ENCODE measurements at regions not wholly inside any gene's neighbourhood (a gene's known extent, or its start where the extent isn't known, plus 50 kb on each side); places are given as distances from the start of the nearest gene placed in this dataset.

- no peaks in the 10 kb centered on the region for H3K36me3 ChIP-seq
- H3K27me3 ChIP-seq (ENCODE audit: insufficient read depth, low read depth, severe bottlenecking) = no peaks in the 10 kb centered on the region
- no peak for TF ChIP-seq CTCF (IDR thresholded peaks at IDR 0.05; ENCODE audit: low read depth, low read length)
- no peak overlapping the region for H3K4me3 ChIP-seq (ENCODE audit: low read depth, low read length)
- no peak for DNase-seq
- no peak overlapping the region for H3K27ac ChIP-seq
- peaks cover 3% of the 10 kb centered on the region for H3K9me3 ChIP-seq (ENCODE audit: severe bottlenecking)
Observed at GRCh38 chr22:27499121-27499520, 302.4 kb downstream of the MN1 start.

DNA sequence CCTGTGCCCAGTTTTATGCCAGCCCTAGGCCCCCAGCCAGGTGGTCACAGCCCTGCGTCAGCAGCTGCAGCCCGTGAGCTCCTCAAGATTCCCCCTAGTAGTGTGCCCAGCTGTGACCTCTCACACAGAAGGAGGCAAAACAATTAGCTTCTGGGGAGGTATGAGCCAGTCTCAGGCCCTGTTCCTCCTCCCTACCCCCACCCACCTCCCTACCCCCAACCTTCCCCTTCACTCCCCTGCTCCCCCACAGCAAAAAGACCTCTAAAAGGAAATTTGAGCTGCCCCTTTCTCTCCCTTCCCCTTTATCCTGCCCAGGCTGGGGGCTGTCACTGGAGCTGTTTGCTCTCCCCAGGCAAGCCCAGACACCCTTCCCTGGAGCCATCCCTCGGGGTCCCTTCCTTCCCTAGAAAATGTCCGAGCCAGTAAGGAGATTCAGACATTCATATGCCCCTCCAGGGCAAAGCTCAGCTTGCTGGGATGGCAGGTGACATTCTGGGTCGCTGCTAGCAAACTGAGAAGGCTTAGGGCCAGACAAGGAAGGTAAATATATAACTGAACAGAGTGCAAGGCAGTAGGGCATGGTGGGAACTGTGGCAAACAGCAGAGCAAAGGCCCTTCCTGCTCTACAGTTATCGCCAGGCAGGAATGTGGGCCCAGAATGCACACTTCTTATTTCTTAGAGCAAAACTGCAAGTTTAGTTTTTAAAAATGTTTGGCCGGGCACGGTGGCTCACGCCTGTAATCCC lies 300.2 kb downstream of the MN1 start:
- TF ChIP-seq CTCF (IDR thresholded peaks at IDR 0.05; ENCODE audit: low read depth, low read length) = no peak
- no peak for DNase-seq
- Histone ChIP-seq H3K9me3 (ENCODE audit: severe bottlenecking) (peaks cover 3% of the 10 kb centered on the region), H3K4me3 (ENCODE audit: low read depth, low read length) (no peak overlapping the region), H3K27me3 (ENCODE audit: insufficient read depth, low read depth, severe bottlenecking) (no peaks in the 10 kb centered on the region), H3K36me3 (no peaks in the 10 kb centered on the region), H3K27ac (no peak overlapping the region)

DNA sequence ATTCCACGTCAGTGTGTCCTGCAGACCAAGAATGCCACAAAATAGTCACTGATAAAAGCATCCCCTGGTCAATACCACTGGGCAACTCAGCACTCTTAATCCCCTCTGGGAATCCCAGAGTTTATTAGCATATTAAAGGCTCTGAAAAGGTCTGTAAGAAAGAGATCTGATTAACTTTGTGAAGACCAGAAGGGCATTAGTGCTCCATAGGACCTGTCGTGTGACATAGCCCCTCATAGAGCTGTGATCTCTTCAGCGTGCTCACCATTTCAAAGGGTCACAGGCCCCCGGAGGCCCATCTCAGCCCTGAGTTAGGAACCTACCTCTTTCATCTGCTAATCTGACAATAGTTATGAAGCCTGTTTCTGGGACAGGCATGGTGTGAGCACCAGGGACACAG lies 299.2 kb downstream of the MN1 start:
- Histone ChIP-seq H3K27ac (no peak overlapping the region), H3K36me3 (no peaks in the 10 kb centered on the region), H3K27me3 (ENCODE audit: insufficient read depth, low read depth, severe bottlenecking) (no peaks in the 10 kb centered on the region), H3K9me3 (ENCODE audit: severe bottlenecking) (peaks cover 3% of the 10 kb centered on the region), H3K4me3 (ENCODE audit: low read depth, low read length) (no peak overlapping the region)
- no peak for TF ChIP-seq CTCF (IDR thresholded peaks at IDR 0.05; ENCODE audit: low read depth, low read length)
- no peak for DNase-seq

GRCh38 chr22:27504360-27505253 lies 296.9 kb downstream of the MN1 start:
- no peak for TF ChIP-seq CTCF (IDR thresholded peaks at IDR 0.05; ENCODE audit: low read depth, low read length)
- H3K4me3 ChIP-seq (ENCODE audit: low read depth, low read length) = no peak overlapping the region
- H3K27ac ChIP-seq = no peak overlapping the region
- peaks cover 3% of the 10 kb centered on the region for H3K9me3 ChIP-seq (ENCODE audit: severe bottlenecking)
- H3K36me3 ChIP-seq = no peaks in the 10 kb centered on the region
- no peak for DNase-seq
- H3K27me3 ChIP-seq (ENCODE audit: insufficient read depth, low read depth, severe bottlenecking) = no peaks in the 10 kb centered on the region

GRCh38 chr22:27507111-27507611 lies 294.4 kb downstream of the MN1 start:
- no peaks in the 10 kb centered on the region for H3K27me3 ChIP-seq (ENCODE audit: insufficient read depth, low read depth, severe bottlenecking)
- H3K27ac ChIP-seq = no peak overlapping the region
- H3K36me3 ChIP-seq = no peaks in the 10 kb centered on the region
- H3K4me3 ChIP-seq (ENCODE audit: low read depth, low read length) = no peak overlapping the region
- no peak for DNase-seq
- TF ChIP-seq CTCF (IDR thresholded peaks at IDR 0.05; ENCODE audit: low read depth, low read length) = no peak
- peaks cover 3% of the 10 kb centered on the region for H3K9me3 ChIP-seq (ENCODE audit: severe bottlenecking)
